WTC11 (cell line): ENCODE measurements at regions not wholly inside any gene's neighbourhood (a gene's known extent, or its start where the extent isn't known, plus 50 kb on each side); places are given as distances from the start of the nearest gene placed in this dataset.

Source experiments
- CTCF ChIP-seq: fragments of 200-600 bp; IDR thresholded peaks from 2 replicates; pipeline ENCODE4 v1.8.0; 2022; ENCODE audit warnings: antibody characterized with exemption
- EMX1 ChIP-seq: fragments of 250-450 bp; sonication (Bioruptor Pico); IDR thresholded peaks from 2 replicates; pipeline ENCODE4 v1.8.0; 2021; ENCODE audit warnings: mild to moderate bottlenecking
- GTF2I ChIP-seq: fragments of 250-450 bp; sonication (Bioruptor Pico); conservative IDR thresholded peaks from 2 replicates; pipeline ENCODE4 v1.4.0; 2021; ENCODE audit warnings: mild to moderate bottlenecking
- SMAD4 ChIP-seq: sonication (generic); formaldehyde crosslinking; IDR thresholded peaks from 2 replicates; pipeline ENCODE4 v1.8.0; 2022; ENCODE audit warnings: mild to moderate bottlenecking, missing genetic modification reagents
- SP1 ChIP-seq: sonication (generic); formaldehyde crosslinking; conservative IDR thresholded peaks from 2 replicates; pipeline ENCODE4 v1.8.1; 2022; ENCODE audit warnings: missing genetic modification reagents
- USF2 ChIP-seq: sonication (generic); formaldehyde crosslinking; IDR thresholded peaks from 2 replicates; pipeline ENCODE4 v1.8.1; 2023; ENCODE audit warnings: mild to moderate bottlenecking, missing genetic modification reagents, moderate library complexity
- ZNF138 ChIP-seq: sonication (generic); formaldehyde crosslinking; conservative IDR thresholded peaks from 2 replicates; pipeline ENCODE4 v1.8.1; 2022; ENCODE audit warnings: mild to moderate bottlenecking, moderate library complexity, missing genetic modification reagents
- ZNF232 ChIP-seq: sonication (generic); formaldehyde crosslinking; IDR thresholded peaks from 2 replicates; pipeline ENCODE4 v1.8.0; 2022; ENCODE audit warnings: mild to moderate bottlenecking, missing genetic modification reagents
- ZNF317 ChIP-seq: sonication (generic); formaldehyde crosslinking; IDR thresholded peaks from 2 replicates; pipeline ENCODE4 v1.8.1; 2023; ENCODE audit warnings: low read depth, mild to moderate bottlenecking, moderate library complexity, missing genetic modification reagents, borderline replicate concordance
- ZNF396 ChIP-seq: fragments of 250-450 bp; sonication (Bioruptor Pico); IDR thresholded peaks from 2 replicates; pipeline ENCODE4 v1.8.0; 2021; ENCODE audit warnings: mild to moderate bottlenecking, moderate library complexity, borderline replicate concordance
- TF ChIP-seq, protein P1 (sequence below): sonication (generic); formaldehyde crosslinking; IDR thresholded peaks from 2 replicates; pipeline ENCODE4 v1.8.1; 2023; ENCODE audit warnings: mild to moderate bottlenecking, missing genetic modification reagents
- TF ChIP-seq, protein P2 (sequence below): sonication (generic); formaldehyde crosslinking; IDR thresholded peaks from 2 replicates; pipeline ENCODE4 v1.8.0; 2023; ENCODE audit warnings: missing genetic modification reagents

- TF ChIP-seq CTCF (no peak), USF2 (CRISPR knock-in tag) (no peak), EMX1 (CRISPR knock-in tag) (no peak), ZNF317 (no peak), ZNF138 (CRISPR knock-in tag) (no peak), SMAD4 (no peak), GTF2I (no peak), ZNF232 (no peak), ZNF396 (no peak), SP1 (no peak)
- TF ChIP-seq, protein P1, sequence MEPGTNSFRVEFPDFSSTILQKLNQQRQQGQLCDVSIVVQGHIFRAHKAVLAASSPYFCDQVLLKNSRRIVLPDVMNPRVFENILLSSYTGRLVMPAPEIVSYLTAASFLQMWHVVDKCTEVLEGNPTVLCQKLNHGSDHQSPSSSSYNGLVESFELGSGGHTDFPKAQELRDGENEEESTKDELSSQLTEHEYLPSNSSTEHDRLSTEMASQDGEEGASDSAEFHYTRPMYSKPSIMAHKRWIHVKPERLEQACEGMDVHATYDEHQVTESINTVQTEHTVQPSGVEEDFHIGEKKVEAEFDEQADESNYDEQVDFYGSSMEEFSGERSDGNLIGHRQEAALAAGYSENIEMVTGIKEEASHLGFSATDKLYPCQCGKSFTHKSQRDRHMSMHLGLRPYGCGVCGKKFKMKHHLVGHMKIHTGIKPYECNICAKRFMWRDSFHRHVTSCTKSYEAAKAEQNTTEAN (CRISPR knock-in tag), result no peak
- TF ChIP-seq, protein P2, sequence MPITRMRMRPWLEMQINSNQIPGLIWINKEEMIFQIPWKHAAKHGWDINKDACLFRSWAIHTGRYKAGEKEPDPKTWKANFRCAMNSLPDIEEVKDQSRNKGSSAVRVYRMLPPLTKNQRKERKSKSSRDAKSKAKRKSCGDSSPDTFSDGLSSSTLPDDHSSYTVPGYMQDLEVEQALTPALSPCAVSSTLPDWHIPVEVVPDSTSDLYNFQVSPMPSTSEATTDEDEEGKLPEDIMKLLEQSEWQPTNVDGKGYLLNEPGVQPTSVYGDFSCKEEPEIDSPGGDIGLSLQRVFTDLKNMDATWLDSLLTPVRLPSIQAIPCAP (CRISPR knock-in tag), result no peak
Observed at GRCh38 chr9:135014311-135015010, 73.0 kb upstream of the OLFM1 start.
